ENCODE measurements at regions not wholly inside any gene's neighbourhood (a gene's known extent, or its start where the extent isn't known, plus 50 kb on each side); places are given as distances from the start of the nearest gene placed in this dataset.

DNA sequence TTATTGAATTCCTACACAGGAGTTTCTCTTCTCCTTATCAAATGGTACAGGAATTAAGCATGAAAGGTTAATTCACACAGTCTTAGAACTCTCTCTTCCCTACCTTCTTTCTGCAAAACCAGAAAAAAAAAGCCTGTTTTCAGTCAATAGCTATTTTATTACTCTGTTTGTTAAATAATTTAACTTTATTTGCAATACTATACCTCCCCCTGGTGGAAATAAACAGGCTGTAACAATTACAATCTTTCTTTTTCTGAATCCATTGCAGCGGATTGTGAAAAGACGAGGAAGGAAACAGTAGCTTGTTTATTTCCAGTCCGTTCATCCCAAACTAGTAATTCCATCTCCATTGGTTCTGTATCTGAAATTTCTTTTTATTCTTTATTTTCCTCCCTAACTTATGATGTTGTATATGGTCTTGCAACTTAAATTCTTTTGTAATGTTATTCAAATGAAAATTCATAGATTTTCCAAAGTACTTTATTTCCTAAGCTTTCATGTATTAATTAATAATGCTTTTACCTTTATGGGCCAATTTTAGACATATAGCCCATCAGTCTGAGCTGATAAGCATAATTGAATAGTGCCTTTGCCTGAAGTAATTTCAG is 165.2 kb downstream of the SH3BP4 start:
- intact Hi-C loops (cut with DNase I; ENCODE audit: low total_unique reads), result loop anchor here (5.0 kb wide), 1 partner anchor 570 kb away; no protein-coding TSS in a partner anchor
- Histone ChIP-seq H3K4me3 (no peak overlapping the region), H3K36me3 (no peaks in the 10 kb centered on the region), H3K9me3 (no peaks in the 10 kb centered on the region), H3K4me1 (peaks cover 0 to 4% (median 0%) of the 10 kb centered on the region in 4 donors), H3K27me3 (peaks cover 4% of the 10 kb centered on the region), H3K27ac (no peak overlapping the region)
- no peak for DNase-seq
- in situ Hi-C loops (cut with MboI; ENCODE audit: low pct_ligation_motif_present in 1 of 4, low pct_unique_long_range_greater_than_20kb in 1 of 4, low sequenced_read_pairs in 3 of 4), result loop anchor here in 3 of 4 donors (10.0 to 25.0 kb wide), 3 partner anchors 562 to 1155 kb away; no protein-coding TSS in a partner anchor
- TF ChIP-seq POLR2AphosphoS5 (IDR thresholded peaks at IDR 0.05), result no peak
- no peak for TF ChIP-seq POLR2A (IDR thresholded peaks at IDR 0.05)
- TF ChIP-seq, protein P1, sequence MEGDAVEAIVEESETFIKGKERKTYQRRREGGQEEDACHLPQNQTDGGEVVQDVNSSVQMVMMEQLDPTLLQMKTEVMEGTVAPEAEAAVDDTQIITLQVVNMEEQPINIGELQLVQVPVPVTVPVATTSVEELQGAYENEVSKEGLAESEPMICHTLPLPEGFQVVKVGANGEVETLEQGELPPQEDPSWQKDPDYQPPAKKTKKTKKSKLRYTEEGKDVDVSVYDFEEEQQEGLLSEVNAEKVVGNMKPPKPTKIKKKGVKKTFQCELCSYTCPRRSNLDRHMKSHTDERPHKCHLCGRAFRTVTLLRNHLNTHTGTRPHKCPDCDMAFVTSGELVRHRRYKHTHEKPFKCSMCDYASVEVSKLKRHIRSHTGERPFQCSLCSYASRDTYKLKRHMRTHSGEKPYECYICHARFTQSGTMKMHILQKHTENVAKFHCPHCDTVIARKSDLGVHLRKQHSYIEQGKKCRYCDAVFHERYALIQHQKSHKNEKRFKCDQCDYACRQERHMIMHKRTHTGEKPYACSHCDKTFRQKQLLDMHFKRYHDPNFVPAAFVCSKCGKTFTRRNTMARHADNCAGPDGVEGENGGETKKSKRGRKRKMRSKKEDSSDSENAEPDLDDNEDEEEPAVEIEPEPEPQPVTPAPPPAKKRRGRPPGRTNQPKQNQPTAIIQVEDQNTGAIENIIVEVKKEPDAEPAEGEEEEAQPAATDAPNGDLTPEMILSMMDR (IDR thresholded peaks at IDR 0.05), result peak; percentile 52 to 76 (median 65)
- no peak for TF ChIP-seq EP300 (IDR thresholded peaks at IDR 0.05; ENCODE audit: low read depth)
- WGBS, 2 donors (ENCODE audit: low coverage in 1 of 2), result 0 to 7% methylated on average over 3 of the region's 3 CpGs

DNA sequence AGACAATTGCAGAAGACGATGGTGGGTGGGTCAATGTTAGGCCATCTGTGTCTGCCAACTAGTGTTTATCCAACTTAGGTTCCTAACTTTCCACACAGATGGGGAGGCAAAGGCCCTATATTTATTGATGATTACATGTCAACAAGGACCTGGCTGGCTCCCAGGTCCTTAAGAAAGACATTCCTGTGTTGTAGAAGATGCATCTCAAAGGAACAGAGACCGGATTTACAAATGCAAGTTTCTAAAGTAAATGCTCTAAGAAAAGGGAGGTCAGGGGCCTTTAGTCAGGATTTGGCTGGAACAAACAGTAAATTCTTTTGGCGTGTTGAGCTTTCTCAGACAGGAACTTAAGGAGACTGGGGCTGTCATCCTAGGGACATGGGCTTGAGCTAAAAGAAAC is 175.0 kb downstream of the SH3BP4 start:
- in situ Hi-C loops (cut with MboI; ENCODE audit: low pct_ligation_motif_present in 1 of 4, low pct_unique_long_range_greater_than_20kb in 1 of 4, low sequenced_read_pairs in 3 of 4), result loop anchor here in 2 of 4 donors (25.0 kb wide), 2 partner anchors 361 to 586 kb away; partner anchors contain the start of gene AGAP1 (in 1 of the 2)
- no peak for DNase-seq
- Histone ChIP-seq H3K4me1 (no peaks in the 10 kb centered on the region), H3K36me3 (no peaks in the 10 kb centered on the region), H3K4me3 (no peak overlapping the region), H3K27ac (no peak overlapping the region), H3K27me3 (no peaks in the 10 kb centered on the region), H3K9me3 (no peaks in the 10 kb centered on the region)
- intact Hi-C loops (cut with DNase I; ENCODE audit: low total_unique reads), result no loop called here
- no peak for TF ChIP-seq POLR2A (IDR thresholded peaks at IDR 0.05)
- TF ChIP-seq, protein P1 (IDR thresholded peaks at IDR 0.05), result no peak
- WGBS, 2 donors (ENCODE audit: low coverage in 1 of 2), result 33 to 71% methylated on average over 1 to 3 of the region's 3 CpGs

DNA sequence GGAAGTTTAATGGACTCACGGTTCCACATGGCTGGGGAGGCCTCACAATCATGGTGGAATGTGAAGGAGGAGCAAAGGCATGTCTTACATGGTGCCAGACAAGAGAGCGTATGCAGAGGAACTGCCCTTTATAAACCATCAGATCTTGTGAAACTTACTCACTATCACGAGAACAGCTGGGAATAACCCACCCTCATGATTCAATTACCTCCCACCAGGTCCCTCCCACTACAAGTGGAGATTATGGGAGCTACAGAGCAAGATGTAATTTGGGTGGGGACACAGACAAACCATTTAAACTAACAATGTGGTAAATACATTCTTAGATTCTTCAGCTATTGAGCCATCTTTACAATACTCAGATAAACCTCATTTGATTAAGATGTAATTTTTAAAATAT is 176.1 kb downstream of the SH3BP4 start:
- Histone ChIP-seq H3K27me3 (no peaks in the 10 kb centered on the region), H3K27ac (no peak overlapping the region), H3K9me3 (no peaks in the 10 kb centered on the region), H3K4me3 (no peak overlapping the region), H3K36me3 (no peaks in the 10 kb centered on the region), H3K4me1 (no peaks in the 10 kb centered on the region)
- intact Hi-C loops (cut with DNase I; ENCODE audit: low total_unique reads), result no loop called here
- TF ChIP-seq EP300 (IDR thresholded peaks at IDR 0.05; ENCODE audit: low read depth) (no peak), POLR2A (IDR thresholded peaks at IDR 0.05) (no peak), POLR2AphosphoS5 (IDR thresholded peaks at IDR 0.05) (no peak)
- TF ChIP-seq, protein P1 (IDR thresholded peaks at IDR 0.05), result no peak
- no peak for DNase-seq
- 60 to 78% methylated on average over 3 of the region's 3 CpGs for WGBS, 2 donors (ENCODE audit: low coverage in 1 of 2)
- in situ Hi-C loops (cut with MboI; ENCODE audit: low pct_ligation_motif_present in 1 of 4, low pct_unique_long_range_greater_than_20kb in 1 of 4, low sequenced_read_pairs in 3 of 4), result loop anchor here in 2 of 4 donors (25.0 kb wide), 2 partner anchors 359 to 584 kb away; partner anchors contain the start of gene AGAP1 (in 1 of the 2)

DNA sequence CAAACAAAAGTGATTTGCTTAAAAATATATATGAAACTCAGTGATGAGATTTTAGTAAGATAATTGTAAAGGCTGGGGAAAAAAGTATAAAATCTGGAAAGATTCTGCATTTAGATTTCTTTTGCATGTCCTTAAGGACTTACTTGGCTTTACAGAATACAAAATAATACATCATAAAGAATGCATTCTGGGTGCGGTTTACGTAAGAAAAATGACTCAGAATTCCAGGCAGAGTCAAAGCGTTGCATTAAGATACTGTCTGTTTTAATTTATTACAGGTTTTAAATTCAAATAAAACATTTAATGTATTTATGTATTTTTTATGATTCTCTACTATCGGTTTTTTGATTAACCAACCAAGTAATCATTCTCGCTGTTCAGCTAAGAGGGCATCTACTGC is 178.0 kb downstream of the SH3BP4 start:
- no peaks in the 10 kb centered on the region for H3K36me3 ChIP-seq
- in situ Hi-C loops (cut with MboI; ENCODE audit: low pct_ligation_motif_present in 1 of 4, low pct_unique_long_range_greater_than_20kb in 1 of 4, low sequenced_read_pairs in 3 of 4) (loop anchor here (10.0 to 25.0 kb wide), 5 partner anchors 357 to 615 kb away; partner anchors contain the start of gene AGAP1 (in 1 of the 4)), intact Hi-C loops (cut with DNase I; ENCODE audit: low total_unique reads) (no loop called here)
- WGBS, 2 donors (ENCODE audit: low coverage in 1 of 2), result 61 to 89% methylated on average over 5 of the region's 5 CpGs
- DNase-seq, result no peak
- H3K27me3 ChIP-seq, result no peaks in the 10 kb centered on the region
- no peak overlapping the region for H3K27ac ChIP-seq
- no peaks in the 10 kb centered on the region for H3K9me3 ChIP-seq
- TF ChIP-seq POLR2A (IDR thresholded peaks at IDR 0.05), result no peak
- no peak for TF ChIP-seq EP300 (IDR thresholded peaks at IDR 0.05; ENCODE audit: low read depth)
- TF ChIP-seq, protein P1 (IDR thresholded peaks at IDR 0.05), result no peak
- no peak for TF ChIP-seq POLR2AphosphoS5 (IDR thresholded peaks at IDR 0.05)
- H3K4me3 ChIP-seq, result no peak overlapping the region
- no peaks in the 10 kb centered on the region for H3K4me1 ChIP-seq
